CD14-positive monocyte (primary cell): ENCODE measurements at regions not wholly inside any gene's neighbourhood (a gene's known extent, or its start where the extent isn't known, plus 50 kb on each side); places are given as distances from the start of the nearest gene placed in this dataset.

Experiments
- DNase-seq, 3 donors: peaks; one replicate each; pipeline ENCODE4 v3.0.0-alpha.2; 2011 to 2022
- H2AFZ ChIP-seq: 2 replicates; pipeline ENCODE4 v1.6.0; 2012; ENCODE audit warnings: mild to moderate bottlenecking, low read depth, low read length, inconsistent platforms; ENCODE audit not compliant: insufficient read depth, poor library complexity, severe bottlenecking
- H3K27ac ChIP-seq, 2 donors: 1 replicate in 1 of 2; 2 replicates in 1 of 2; pipeline ENCODE4 v1.5.1; 2012 to 2013; ENCODE audit warnings: low read length in 2 of 2, control low read depth in 1 of 2, inconsistent platforms in 1 of 2, low read depth in 1 of 2, mild to moderate bottlenecking in 1 of 2
- H3K27me3 ChIP-seq, 2 donors: one replicate each; pipeline versions ENCODE4 v1.6.0 to v1.6.1; 2011 to 2013; ENCODE audit warnings: low read length in 2 of 2; ENCODE audit not compliant: control insufficient read depth in 2 of 2, insufficient read depth in 2 of 2
- H3K36me3 ChIP-seq, 2 donors: replicated peaks in 1 of 2; 1 replicate in 1 of 2; 2 replicates in 1 of 2; pipeline versions ENCODE4 v1.5.1 to v1.6.1; 2012 to 2013; ENCODE audit warnings: low read length in 2 of 2, control low read depth in 1 of 2, inconsistent platforms in 1 of 2, mild to moderate bottlenecking in 1 of 2; ENCODE audit not compliant: insufficient read depth in 2 of 2, control insufficient read depth in 1 of 2
- H3K4me1 ChIP-seq, 2 donors: 1 replicate in 1 of 2; 2 replicates in 1 of 2; pipeline versions ENCODE4 v1.5.1 to v1.6.1; 2012 to 2013; ENCODE audit warnings: low read length in 2 of 2, control low read depth in 1 of 2, inconsistent platforms in 1 of 2, mild to moderate bottlenecking in 1 of 2, moderate library complexity in 1 of 2; ENCODE audit not compliant: insufficient read depth in 2 of 2, control insufficient read depth in 1 of 2
- H3K4me2 ChIP-seq: replicated peaks from 2 replicates; pipeline ENCODE3; 2012; ENCODE audit warnings: low read length, moderate library complexity, mild to moderate bottlenecking; ENCODE audit not compliant: poor library complexity, severe bottlenecking; ENCODE audit errors: extremely low read depth
- H3K4me3 ChIP-seq, 3 experiments: fragments of 200-600 bp in 1 of 3; sonication (generic) in 1 of 3; replicated peaks in 1 of 3; 1 replicate in 2 of 3; 2 replicates in 1 of 3; pipeline ENCODE4 v1.5.1; 2011 to 2013; ENCODE audit warnings: low read length in 3 of 3, mild to moderate bottlenecking in 3 of 3, control low read depth in 2 of 3, low read depth in 2 of 3, inconsistent platforms in 1 of 3, moderate library complexity in 1 of 3
- H3K79me2 ChIP-seq: 2 replicates; pipeline ENCODE4 v1.6.0; 2012; ENCODE audit warnings: mild to moderate bottlenecking, control low read depth, inconsistent platforms, low read length, moderate library complexity; ENCODE audit not compliant: insufficient read depth
- H3K9ac ChIP-seq: 2 replicates; pipeline ENCODE4 v1.6.0; 2017; ENCODE audit warnings: low read length, mild to moderate bottlenecking; ENCODE audit not compliant: insufficient read depth, poor library complexity, severe bottlenecking
- H3K9me3 ChIP-seq, 2 donors: replicated peaks in 1 of 2; 1 replicate in 1 of 2; 2 replicates in 1 of 2; pipeline versions ENCODE4 v1.5.1 to v1.6.1; 2012 to 2013; ENCODE audit warnings: low read length in 2 of 2, control low read depth in 1 of 2; ENCODE audit not compliant: control insufficient read depth in 1 of 2, insufficient read depth in 1 of 2
- H4K20me1 ChIP-seq: 2 replicates; pipeline ENCODE4 v1.6.0; 2012; ENCODE audit warnings: mild to moderate bottlenecking, low read length, control low read depth, moderate library complexity; ENCODE audit not compliant: insufficient read depth
- H3K27ac Mint-ChIP-seq, 7 donors: one replicate each; pipeline ENCODE4 v1.8.0; 2020; ENCODE audit warnings: mild to moderate bottlenecking in 7 of 7, mixed read lengths in 7 of 7, moderate library complexity in 6 of 7, inconsistent platforms in 2 of 7
- H3K27me3 Mint-ChIP-seq, 3 donors: one replicate each; pipeline ENCODE4 v1.8.0; 2021 to 2022; ENCODE audit warnings: low read depth in 3 of 3, mild to moderate bottlenecking in 3 of 3, mixed read lengths in 3 of 3, moderate library complexity in 3 of 3, inconsistent platforms in 1 of 3
- H3K36me3 Mint-ChIP-seq, 2 donors: one replicate each; pipeline ENCODE4 v1.8.0; 2020; ENCODE audit warnings: mixed read lengths in 2 of 2, inconsistent platforms in 1 of 2, mild to moderate bottlenecking in 1 of 2
- H3K4me1 Mint-ChIP-seq: one replicate; pipeline ENCODE4 v1.8.0; 2020; ENCODE audit warnings: mild to moderate bottlenecking, mixed read lengths
- H3K4me3 Mint-ChIP-seq, 2 donors: one replicate each; pipeline ENCODE4 v1.8.0; 2020; ENCODE audit warnings: mild to moderate bottlenecking in 2 of 2, mixed read lengths in 2 of 2, moderate library complexity in 1 of 2
- H3K9me3 Mint-ChIP-seq, 7 donors: one replicate each; pipeline ENCODE4 v1.8.0; 2020 to 2022; ENCODE audit warnings: mixed read lengths in 7 of 7, mild to moderate bottlenecking in 6 of 7, moderate library complexity in 6 of 7, inconsistent platforms in 2 of 7
- CTCF ChIP-seq: fragments of 200-600 bp; IDR thresholded peaks from one replicate; pipeline ENCODE4 v1.8.0; 2022; ENCODE audit warnings: antibody characterized with exemption, mild to moderate bottlenecking
- WGBS: methylation state at CpG from one replicate; pipeline ENCODE4 v1.1.5; 2013; ENCODE audit warnings: missing lambda C conversion rate; ENCODE audit not compliant: insufficient coverage; 5-methylcytosine and 5-hydroxymethylcytosine counted together
- intact Hi-C, 2 donors: fragments of 100-400 bp; cut with micrococcal nuclease; formaldehyde crosslinking; loops; one replicate each; pipeline versions ENCODE4 v1.15.0 to v1.15.1; 2023

GRCh38 chr6:74134327-74134726 is 438.3 kb downstream of the CD109 start:
- H3K4me3 Mint-ChIP-seq: no peak overlapping the region
- peaks cover 0 to 6% (median 0%) of the 10 kb centered on the region in 7 donors for H3K9me3 Mint-ChIP-seq
- Histone ChIP-seq H3K27ac (no peak overlapping the region), H3K4me3 (no peak overlapping the region), H3K9me3 (no peaks in the 10 kb centered on the region), H3K79me2 (no peaks in the 10 kb centered on the region), H3K9ac (no peak overlapping the region), H3K27me3 (no peaks in the 10 kb centered on the region), H4K20me1 (no peaks in the 10 kb centered on the region), H3K36me3 (no peaks in the 10 kb centered on the region), H2AFZ (no peak overlapping the region), H3K4me1 (no peaks in the 10 kb centered on the region), H3K4me2 (no peak overlapping the region)
- no peak overlapping the region for H3K27ac Mint-ChIP-seq
- intact Hi-C loops: no loop called here
- no peak for DNase-seq
- no peaks in the 10 kb centered on the region for H3K36me3 Mint-ChIP-seq
- TF ChIP-seq CTCF: no peak
- peaks cover 0 to 1% (median 0%) of the 10 kb centered on the region in 3 donors for H3K27me3 Mint-ChIP-seq
- no peaks in the 10 kb centered on the region for H3K4me1 Mint-ChIP-seq

- 83% methylated on average over 1 of the region's 1 CpG for WGBS
- Histone ChIP-seq H3K79me2 (no peaks in the 10 kb centered on the region), H3K9me3 (no peaks in the 10 kb centered on the region), H3K27me3 (no peaks in the 10 kb centered on the region), H3K4me3 (no peak overlapping the region), H2AFZ (no peak overlapping the region), H3K36me3 (no peaks in the 10 kb centered on the region), H3K9ac (no peak overlapping the region), H3K27ac (no peak overlapping the region), H4K20me1 (no peaks in the 10 kb centered on the region), H3K4me2 (no peak overlapping the region), H3K4me1 (no peaks in the 10 kb centered on the region)
- H3K36me3 Mint-ChIP-seq: no peaks in the 10 kb centered on the region
- no peak for TF ChIP-seq CTCF
- H3K27me3 Mint-ChIP-seq: peaks cover 0 to 1% (median 0%) of the 10 kb centered on the region in 3 donors
- H3K27ac Mint-ChIP-seq: no peak overlapping the region
- no peak overlapping the region for H3K4me3 Mint-ChIP-seq
- no peak for DNase-seq
- intact Hi-C loops: no loop called here
- peaks cover 0 to 6% (median 0%) of the 10 kb centered on the region in 7 donors for H3K9me3 Mint-ChIP-seq
- H3K4me1 Mint-ChIP-seq: no peaks in the 10 kb centered on the region
Measured at GRCh38 chr6:74133073-74133472, 437.1 kb downstream of the CD109 start.
